ENCODE measurements at regions not wholly inside any gene's neighbourhood (a gene's known extent, or its start where the extent isn't known, plus 50 kb on each side); places are given as distances from the start of the nearest gene placed in this dataset.

- intact Hi-C loops (cut with DNase I), result no loop called here
- no peak for DNase-seq
Observed at GRCh38 chr1:95991787-95992520, 729.6 kb upstream of the PTBP2 start.

- intact Hi-C loops (cut with DNase I), result no loop called here
- DNase-seq, result no peak
Observed at GRCh38 chr1:95994643-95995042, 726.9 kb upstream of the PTBP2 start.

GRCh38 chr1:96002201-96002600 is 719.4 kb upstream of the PTBP2 start:
- DNase-seq, result no peak
- intact Hi-C loops (cut with DNase I), result no loop called here

- no peak for DNase-seq
- intact Hi-C loops (cut with DNase I), result no loop called here
Observed at GRCh38 chr1:96002969-96003964, 718.3 kb upstream of the PTBP2 start.

- intact Hi-C loops (cut with DNase I), result no loop called here
- DNase-seq, result no peak
Observed at GRCh38 chr1:96009831-96010434, 711.7 kb upstream of the PTBP2 start.

GRCh38 chr1:96011606-96012005 is 710.0 kb upstream of the PTBP2 start:
- no peak for DNase-seq
- intact Hi-C loops (cut with DNase I), result no loop called here

GRCh38 chr1:96016219-96016618 is 705.4 kb upstream of the PTBP2 start:
- intact Hi-C loops (cut with DNase I), result no loop called here
- no peak for DNase-seq

- DNase-seq, result no peak
- intact Hi-C loops (cut with DNase I), result no loop called here
Observed at GRCh38 chr1:96020378-96020777, 701.2 kb upstream of the PTBP2 start.

- DNase-seq, result no peak
- intact Hi-C loops (cut with DNase I), result no loop called here
Observed at GRCh38 chr1:96025062-96025461, 696.5 kb upstream of the PTBP2 start.

- intact Hi-C loops (cut with DNase I), result no loop called here
- no peak for DNase-seq
Observed at GRCh38 chr1:96028071-96028470, 693.5 kb upstream of the PTBP2 start.

- no peak for DNase-seq
- intact Hi-C loops (cut with DNase I), result no loop called here
Observed at GRCh38 chr1:96030312-96030711, 691.3 kb upstream of the PTBP2 start.

GRCh38 chr1:96034006-96034405 is 687.6 kb upstream of the PTBP2 start:
- DNase-seq, result no peak
- intact Hi-C loops (cut with DNase I), result no loop called here

GRCh38 chr1:96036763-96037162 is 684.8 kb upstream of the PTBP2 start:
- DNase-seq, result no peak
- intact Hi-C loops (cut with DNase I), result no loop called here

- intact Hi-C loops (cut with DNase I), result no loop called here
- no peak for DNase-seq
Observed at GRCh38 chr1:96038636-96039035, 682.9 kb upstream of the PTBP2 start.

- no peak for DNase-seq
- intact Hi-C loops (cut with DNase I), result no loop called here
Observed at GRCh38 chr1:96039910-96040309, 681.7 kb upstream of the PTBP2 start.

- DNase-seq, result no peak
- intact Hi-C loops (cut with DNase I), result no loop called here
Observed at GRCh38 chr1:96041470-96041869, 680.1 kb upstream of the PTBP2 start.

GRCh38 chr1:96048572-96049212 is 672.9 kb upstream of the PTBP2 start:
- DNase-seq, result no peak
- intact Hi-C loops (cut with DNase I), result no loop called here

- intact Hi-C loops (cut with DNase I), result no loop called here
- DNase-seq, result no peak
Observed at GRCh38 chr1:96049759-96050409, 671.7 kb upstream of the PTBP2 start.

- intact Hi-C loops (cut with DNase I), result no loop called here
- DNase-seq, result no peak
Observed at GRCh38 chr1:96059276-96059675, 662.3 kb upstream of the PTBP2 start.

Data from head of caudate nucleus (tissue), 42 donors.